GM23248 (cell line): ENCODE measurements at regions not wholly inside any gene's neighbourhood (a gene's known extent, or its start where the extent isn't known, plus 50 kb on each side); places are given as distances from the start of the nearest gene placed in this dataset.

Source experiments
- EZH2 ChIP-seq: fragments of 200-600 bp; sonication (generic); IDR thresholded peaks from 2 replicates; pipeline ENCODE4 v1.6.1; 2018; ENCODE audit warnings: antibody characterized with exemption, mild to moderate bottlenecking; ENCODE audit not compliant: insufficient read depth, poor library complexity, severe bottlenecking
- EZH2phosphoT487 ChIP-seq: fragments of 200-600 bp; sonication (generic); IDR thresholded peaks from 2 replicates; pipeline ENCODE4 v1.6.1; 2018; ENCODE audit warnings: antibody characterized with exemption, moderate library complexity, mild to moderate bottlenecking, low read depth; ENCODE audit not compliant: insufficient read depth

DNA sequence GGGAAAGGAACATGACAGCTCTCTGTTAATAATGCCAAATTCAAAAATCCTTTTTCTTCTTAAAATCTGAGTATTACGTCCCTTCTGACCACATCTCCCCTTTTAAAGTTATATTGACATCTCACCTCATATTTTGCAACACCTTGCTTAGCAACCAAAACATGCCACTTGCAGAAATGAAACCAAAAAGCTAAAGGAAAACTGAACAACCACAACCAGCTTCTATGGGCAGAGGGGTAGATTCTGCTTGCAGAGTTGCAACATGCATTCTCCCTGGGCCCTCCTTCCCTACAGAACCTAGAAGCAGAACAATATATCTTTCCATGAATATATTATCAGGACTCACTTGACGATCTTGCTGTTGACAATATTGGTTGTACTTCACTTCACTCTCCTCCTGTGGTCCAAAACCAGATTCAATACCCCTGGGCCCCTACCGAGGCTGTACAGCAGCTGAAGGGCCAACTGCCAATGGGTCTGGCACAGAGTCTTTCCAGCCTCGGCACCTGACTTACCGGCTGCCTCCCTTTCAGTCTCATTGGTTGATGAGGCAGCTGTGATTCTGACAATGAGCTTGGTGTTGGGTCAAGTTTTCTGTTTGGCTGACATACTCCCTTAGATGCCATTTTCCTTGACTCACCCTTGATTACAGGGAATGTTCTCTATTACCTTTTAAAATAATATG, 616.6 kb downstream of the ZEB2 start:
- TF ChIP-seq EZH2 = no peak
- TF ChIP-seq EZH2phosphoT487 = no peak
